ENCODE measurements at regions not wholly inside any gene's neighbourhood (a gene's known extent, or its start where the extent isn't known, plus 50 kb on each side); places are given as distances from the start of the nearest gene placed in this dataset.
A peak's percentile ranks its signal among the peaks of the same experiment; 100 is the strongest.

GRCh38 chr5:5971203-5971602, 407.1 kb downstream of the MED10 start:
- no peak overlapping the region for H2AFZ ChIP-seq (replicated peaks)
- Mint-ChIP-seq H3K27ac (no peak overlapping the region), H3K9me3 (no peaks in the 10 kb centered on the region), H3K4me1 (peaks cover 3% of the 10 kb centered on the region), H3K27me3 (ENCODE audit: insufficient read depth, low read depth) (peaks cover 2% of the 10 kb centered on the region), H3K36me3 (no peaks in the 10 kb centered on the region), H3K4me3 (no peak overlapping the region)
- no peak overlapping the region for H3K9ac ChIP-seq
- H3K4me1 ChIP-seq = no peaks in the 10 kb centered on the region
- no peak overlapping the region for H3K27ac ChIP-seq
- H3K4me3 ChIP-seq = no peak overlapping the region
- TF ChIP-seq EZH2phosphoT487 (IDR thresholded peaks at IDR 0.05) = no peak
- TF ChIP-seq CTCF (IDR thresholded peaks at IDR 0.05) = no peak
- no peak for TF ChIP-seq EZH2 (IDR thresholded peaks at IDR 0.05)
- no peak overlapping the region for H3K4me2 ChIP-seq
- no peaks in the 10 kb centered on the region for H4K20me1 ChIP-seq (ENCODE audit: low read depth)
- no peaks in the 10 kb centered on the region for H3K27me3 ChIP-seq
- no peaks in the 10 kb centered on the region for H3K9me3 ChIP-seq (ENCODE audit: low read depth)
- no peak for DNase-seq (ENCODE audit: low spot score)
- H3K36me3 ChIP-seq = no peaks in the 10 kb centered on the region
- no peaks in the 10 kb centered on the region for H3K79me2 ChIP-seq (ENCODE audit: low read depth)
- no peaks in the 10 kb centered on the region for H3F3A ChIP-seq (ENCODE audit: low read depth)

GRCh38 chr5:5969942-5970483, 408.3 kb downstream of the MED10 start:
- H3K36me3 Mint-ChIP-seq = no peaks in the 10 kb centered on the region

GRCh38 chr5:5968981-5969380, 409.4 kb downstream of the MED10 start:
- peaks cover 9% of the 10 kb centered on the region for H3K9me3 Mint-ChIP-seq
- H3K27me3 Mint-ChIP-seq (ENCODE audit: insufficient read depth, low read depth) = peaks cover 2% of the 10 kb centered on the region
- H4K20me1 ChIP-seq (ENCODE audit: low read depth) = no peaks in the 10 kb centered on the region
- no peaks in the 10 kb centered on the region for H3F3A ChIP-seq (ENCODE audit: low read depth)
- no peak overlapping the region for H3K4me2 ChIP-seq
- no peaks in the 10 kb centered on the region for H3K36me3 Mint-ChIP-seq
- H3K27me3 ChIP-seq = no peaks in the 10 kb centered on the region
- DNase-seq (ENCODE audit: low spot score) = no peak
- H3K4me1 ChIP-seq = no peaks in the 10 kb centered on the region
- H3K9me3 ChIP-seq (ENCODE audit: low read depth) = no peaks in the 10 kb centered on the region
- H3K4me1 Mint-ChIP-seq = peaks cover 3% of the 10 kb centered on the region
- TF ChIP-seq EZH2phosphoT487 (IDR thresholded peaks at IDR 0.05) (no peak), EZH2 (IDR thresholded peaks at IDR 0.05) (no peak), CTCF (IDR thresholded peaks at IDR 0.05) (no peak)
- H3K9ac ChIP-seq = no peak overlapping the region
- H3K79me2 ChIP-seq (ENCODE audit: low read depth) = no peaks in the 10 kb centered on the region
- no peak overlapping the region for H3K4me3 Mint-ChIP-seq
- H3K36me3 ChIP-seq = no peaks in the 10 kb centered on the region
- no peak overlapping the region for H2AFZ ChIP-seq (replicated peaks)
- H3K27ac Mint-ChIP-seq = no peak overlapping the region
- no peak overlapping the region for H3K27ac ChIP-seq
- no peak overlapping the region for H3K4me3 ChIP-seq

More at GRCh38 chr5:5969942-5970483, 408.3 kb downstream of the MED10 start:
- H3K27ac ChIP-seq = no peak overlapping the region
- Mint-ChIP-seq H3K4me3 (no peak overlapping the region), H3K27me3 (ENCODE audit: insufficient read depth, low read depth) (peaks cover 2% of the 10 kb centered on the region), H3K9me3 (peaks cover 2% of the 10 kb centered on the region), H3K4me1 (peaks cover 3% of the 10 kb centered on the region), H3K27ac (peak overlapping the region; percentile 17)
- H3K9ac ChIP-seq = no peak overlapping the region
- no peaks in the 10 kb centered on the region for H3K79me2 ChIP-seq (ENCODE audit: low read depth)
- no peak overlapping the region for H2AFZ ChIP-seq (replicated peaks)
- DNase-seq (ENCODE audit: low spot score) = no peak
- no peak overlapping the region for H3K4me2 ChIP-seq
- no peaks in the 10 kb centered on the region for H3F3A ChIP-seq (ENCODE audit: low read depth)
- H3K36me3 ChIP-seq = no peaks in the 10 kb centered on the region
- no peaks in the 10 kb centered on the region for H3K4me1 ChIP-seq
- H3K27me3 ChIP-seq = no peaks in the 10 kb centered on the region
- no peaks in the 10 kb centered on the region for H4K20me1 ChIP-seq (ENCODE audit: low read depth)
- H3K4me3 ChIP-seq = no peak overlapping the region
- TF ChIP-seq EZH2 (IDR thresholded peaks at IDR 0.05) (no peak), EZH2phosphoT487 (IDR thresholded peaks at IDR 0.05) (no peak), CTCF (IDR thresholded peaks at IDR 0.05) (no peak)
- no peaks in the 10 kb centered on the region for H3K9me3 ChIP-seq (ENCODE audit: low read depth)

All from neural progenitor cell (in vitro differentiated cells).